ENCODE measurements at regions not wholly inside any gene's neighbourhood (a gene's known extent, or its start where the extent isn't known, plus 50 kb on each side); places are given as distances from the start of the nearest gene placed in this dataset.

- TF ChIP-seq, protein P1, sequence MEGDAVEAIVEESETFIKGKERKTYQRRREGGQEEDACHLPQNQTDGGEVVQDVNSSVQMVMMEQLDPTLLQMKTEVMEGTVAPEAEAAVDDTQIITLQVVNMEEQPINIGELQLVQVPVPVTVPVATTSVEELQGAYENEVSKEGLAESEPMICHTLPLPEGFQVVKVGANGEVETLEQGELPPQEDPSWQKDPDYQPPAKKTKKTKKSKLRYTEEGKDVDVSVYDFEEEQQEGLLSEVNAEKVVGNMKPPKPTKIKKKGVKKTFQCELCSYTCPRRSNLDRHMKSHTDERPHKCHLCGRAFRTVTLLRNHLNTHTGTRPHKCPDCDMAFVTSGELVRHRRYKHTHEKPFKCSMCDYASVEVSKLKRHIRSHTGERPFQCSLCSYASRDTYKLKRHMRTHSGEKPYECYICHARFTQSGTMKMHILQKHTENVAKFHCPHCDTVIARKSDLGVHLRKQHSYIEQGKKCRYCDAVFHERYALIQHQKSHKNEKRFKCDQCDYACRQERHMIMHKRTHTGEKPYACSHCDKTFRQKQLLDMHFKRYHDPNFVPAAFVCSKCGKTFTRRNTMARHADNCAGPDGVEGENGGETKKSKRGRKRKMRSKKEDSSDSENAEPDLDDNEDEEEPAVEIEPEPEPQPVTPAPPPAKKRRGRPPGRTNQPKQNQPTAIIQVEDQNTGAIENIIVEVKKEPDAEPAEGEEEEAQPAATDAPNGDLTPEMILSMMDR (conservative IDR thresholded peaks at IDR 0.05), result no peak
- no peak for TF ChIP-seq ZFX (IDR thresholded peaks at IDR 0.05)
These were observed 102.0 kb upstream of the PIEZO2 start for GRCh38 chr18:11251229-11251890.
